ENCODE measurements at regions not wholly inside any gene's neighbourhood (a gene's known extent, or its start where the extent isn't known, plus 50 kb on each side); places are given as distances from the start of the nearest gene placed in this dataset.

- H3K36me3 ChIP-seq: no peaks in the 10 kb centered on the region
- H3K4me3 ChIP-seq: no peak overlapping the region
- WGBS, 5 donors: 34 to 45% (median 40%) methylated on average over 3 of the region's 3 CpGs
- no peaks in the 10 kb centered on the region for H3K9me3 ChIP-seq
- DNase-seq: no peak
- TF ChIP-seq CTCF (IDR thresholded peaks at IDR 0.05 in 8 of 11, conservative IDR thresholded peaks at IDR 0.05 in 3 of 11) (no peak), POLR2AphosphoS5 (IDR thresholded peaks at IDR 0.05) (no peak), POLR2A (IDR thresholded peaks at IDR 0.05) (no peak)
- H3K27ac ChIP-seq: no peak overlapping the region
- intact Hi-C loops (cut with DNase I; ENCODE audit: low total_unique reads): no loop called here
- peaks cover 0 to 73% (median 0%) of the 10 kb centered on the region in 7 donors for H3K27me3 ChIP-seq (replicated peaks in 1 of 7)
- H3K4me1 ChIP-seq: no peaks in the 10 kb centered on the region
Measured at GRCh38 chr16:82331397-82331796, 161.4 kb upstream of the MPHOSPH6 start.

DNA sequence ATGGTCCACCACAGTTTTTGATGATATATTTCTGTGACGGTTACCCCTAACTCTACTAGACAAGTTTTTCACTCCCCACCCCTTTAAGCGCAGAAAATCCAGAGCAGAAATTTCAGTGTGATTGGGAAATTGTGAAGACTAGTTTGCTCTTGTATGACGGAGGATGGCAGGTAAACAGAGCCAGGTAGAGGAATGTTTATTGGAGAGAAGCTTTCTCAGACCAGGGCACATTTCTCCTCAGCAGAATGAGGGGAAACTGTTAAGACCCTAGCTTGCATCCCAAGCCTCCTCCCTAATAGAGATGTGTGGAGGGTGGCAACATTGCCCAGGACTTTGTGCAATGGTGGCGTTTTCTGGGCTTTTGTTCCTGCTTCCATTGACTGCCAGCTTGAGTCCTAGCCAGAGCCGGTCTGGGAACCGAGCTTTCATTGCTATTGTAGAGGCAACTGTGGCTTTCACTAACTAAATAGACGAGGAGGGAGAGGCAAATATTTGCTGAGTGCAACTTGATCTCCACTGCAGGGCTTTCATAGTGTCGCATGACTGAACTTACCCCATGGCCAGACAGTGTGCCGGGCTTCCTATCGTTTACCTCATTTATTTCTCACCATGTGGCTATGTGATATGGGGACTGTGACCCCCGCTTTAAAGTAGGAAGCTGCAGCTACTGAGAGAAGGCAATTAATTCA, 159.6 kb upstream of the MPHOSPH6 start:
- no peak for DNase-seq
- TF ChIP-seq CTCF (IDR thresholded peaks at IDR 0.05 in 8 of 11, conservative IDR thresholded peaks at IDR 0.05 in 3 of 11) (no peak), POLR2A (IDR thresholded peaks at IDR 0.05) (no peak), POLR2AphosphoS5 (IDR thresholded peaks at IDR 0.05) (no peak)
- peaks cover 0 to 71% (median 0%) of the 10 kb centered on the region in 7 donors for H3K27me3 ChIP-seq (replicated peaks in 1 of 7)
- H3K27ac ChIP-seq: no peak overlapping the region
- peaks cover 0 to 4% (median 1%) of the 10 kb centered on the region in 8 donors for H3K9me3 ChIP-seq
- WGBS, 5 donors: 82 to 89% (median 87%) methylated on average over 11 of the region's 11 CpGs
- intact Hi-C loops (cut with DNase I; ENCODE audit: low total_unique reads): no loop called here
- no peak overlapping the region for H3K4me3 ChIP-seq
- no peaks in the 10 kb centered on the region for H3K36me3 ChIP-seq
- H3K4me1 ChIP-seq: no peaks in the 10 kb centered on the region

DNA sequence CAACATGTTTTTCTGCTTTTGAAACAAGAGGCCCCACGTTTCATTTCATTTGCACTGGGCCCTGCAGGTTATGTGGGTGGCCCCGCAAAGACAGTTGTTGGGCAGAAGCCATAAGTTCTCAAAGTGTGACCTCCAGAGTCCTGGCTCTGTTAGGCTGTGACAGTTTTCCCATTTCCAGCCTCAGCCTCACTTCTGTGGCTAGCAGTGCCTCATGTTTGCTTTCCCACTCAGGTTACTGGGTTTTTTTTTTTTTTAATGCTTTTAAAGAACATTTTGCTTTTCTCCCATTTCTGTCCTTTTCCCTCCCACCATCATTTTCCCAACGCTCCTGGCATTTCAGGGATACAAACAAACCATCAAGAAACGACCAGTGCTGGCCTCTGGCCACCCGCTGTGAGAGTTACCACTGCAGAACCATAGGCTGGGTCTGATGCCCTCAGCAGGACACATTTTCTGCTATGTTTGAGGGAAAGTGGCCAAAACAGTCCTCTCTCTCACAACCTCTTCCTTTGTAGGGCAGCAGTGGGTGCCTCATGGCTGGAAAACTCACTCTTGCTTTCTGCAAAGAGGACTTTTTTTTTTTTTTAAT, 159.0 kb upstream of the MPHOSPH6 start:
- Histone ChIP-seq H3K9me3 (peaks cover 0 to 11% (median 7%) of the 10 kb centered on the region in 8 donors), H3K4me1 (no peaks in the 10 kb centered on the region), H3K27me3 (replicated peaks in 1 of 7) (peaks cover 0 to 70% (median 0%) of the 10 kb centered on the region in 7 donors), H3K36me3 (no peaks in the 10 kb centered on the region), H3K4me3 (no peak overlapping the region), H3K27ac (no peak overlapping the region)
- intact Hi-C loops (cut with DNase I; ENCODE audit: low total_unique reads): no loop called here
- no peak for DNase-seq
- TF ChIP-seq POLR2A (IDR thresholded peaks at IDR 0.05) (no peak), CTCF (IDR thresholded peaks at IDR 0.05 in 8 of 11, conservative IDR thresholded peaks at IDR 0.05 in 3 of 11) (no peak), POLR2AphosphoS5 (IDR thresholded peaks at IDR 0.05) (no peak)
- WGBS, 5 donors: 55 to 70% (median 65%) methylated on average over 5 of the region's 5 CpGs

GRCh38 chr16:82323171-82323570, 153.1 kb upstream of the MPHOSPH6 start:
- Histone ChIP-seq H3K4me1 (no peaks in the 10 kb centered on the region), H3K27me3 (replicated peaks in 1 of 7) (peaks cover 0 to 33% (median 0%) of the 10 kb centered on the region in 7 donors), H3K36me3 (no peaks in the 10 kb centered on the region), H3K9me3 (peaks cover 0 to 28% (median 24%) of the 10 kb centered on the region in 8 donors), H3K4me3 (no peak overlapping the region), H3K27ac (no peak overlapping the region)
- intact Hi-C loops (cut with DNase I; ENCODE audit: low total_unique reads): no loop called here
- no peak for TF ChIP-seq POLR2AphosphoS5 (IDR thresholded peaks at IDR 0.05)
- no peak for TF ChIP-seq CTCF (IDR thresholded peaks at IDR 0.05 in 8 of 11, conservative IDR thresholded peaks at IDR 0.05 in 3 of 11)
- no peak for TF ChIP-seq POLR2A (IDR thresholded peaks at IDR 0.05)
- no peak for DNase-seq
- WGBS, 5 donors: 97 to 100% (median 98%) methylated on average over 2 of the region's 2 CpGs
